Thyroid gland (tissue), 4 donors: ENCODE measurements at regions not wholly inside any gene's neighbourhood (a gene's known extent, or its start where the extent isn't known, plus 50 kb on each side); places are given as distances from the start of the nearest gene placed in this dataset.

Experiments used
- CTCF ChIP-seq, 6 experiments: fragments of 200-600 bp in 3 of 6; fragments of 450-650 bp in 3 of 6; sonication (generic) in 3 of 6; IDR thresholded peaks; one replicate each; pipeline ENCODE4 v1.5.1; 2016 to 2019; ENCODE audit warnings: antibody characterized with exemption in 6 of 6, mild to moderate bottlenecking in 2 of 6, inconsistent platforms in 1 of 6, moderate library complexity in 1 of 6
- POLR2A ChIP-seq, 2 donors: fragments of 450-650 bp; IDR thresholded peaks; one replicate each; pipeline ENCODE4 v1.6.1; 2017; ENCODE audit warnings: antibody characterized with exemption in 2 of 2, mild to moderate bottlenecking in 2 of 2, moderate library complexity in 1 of 2

DNA sequence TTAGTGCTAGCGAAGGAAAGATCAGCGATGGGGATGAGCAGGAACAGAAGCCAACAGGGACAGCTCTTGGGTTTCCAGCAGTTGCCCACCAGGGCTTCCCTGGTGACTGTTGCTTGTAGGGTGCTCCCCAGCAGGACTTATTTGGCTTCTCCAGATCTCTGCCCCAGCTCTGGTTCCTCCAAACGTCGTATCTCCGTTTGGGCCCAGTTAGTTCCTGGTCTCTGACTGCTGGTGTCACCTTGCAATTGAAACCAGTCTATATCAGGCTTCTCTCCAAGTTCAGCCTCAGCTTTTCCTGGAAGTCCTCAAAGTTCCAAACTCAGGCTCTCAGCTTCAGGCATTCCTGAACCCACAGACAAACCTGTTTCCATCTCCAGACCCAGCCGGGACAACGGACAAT, 70.8 kb upstream of the NXT1 start:
- no peak for TF ChIP-seq CTCF (IDR thresholded peaks at IDR 0.05)
- no peak for TF ChIP-seq POLR2A (IDR thresholded peaks at IDR 0.05)
